ENCODE measurements at regions not wholly inside any gene's neighbourhood (a gene's known extent, or its start where the extent isn't known, plus 50 kb on each side); places are given as distances from the start of the nearest gene placed in this dataset.

DNA sequence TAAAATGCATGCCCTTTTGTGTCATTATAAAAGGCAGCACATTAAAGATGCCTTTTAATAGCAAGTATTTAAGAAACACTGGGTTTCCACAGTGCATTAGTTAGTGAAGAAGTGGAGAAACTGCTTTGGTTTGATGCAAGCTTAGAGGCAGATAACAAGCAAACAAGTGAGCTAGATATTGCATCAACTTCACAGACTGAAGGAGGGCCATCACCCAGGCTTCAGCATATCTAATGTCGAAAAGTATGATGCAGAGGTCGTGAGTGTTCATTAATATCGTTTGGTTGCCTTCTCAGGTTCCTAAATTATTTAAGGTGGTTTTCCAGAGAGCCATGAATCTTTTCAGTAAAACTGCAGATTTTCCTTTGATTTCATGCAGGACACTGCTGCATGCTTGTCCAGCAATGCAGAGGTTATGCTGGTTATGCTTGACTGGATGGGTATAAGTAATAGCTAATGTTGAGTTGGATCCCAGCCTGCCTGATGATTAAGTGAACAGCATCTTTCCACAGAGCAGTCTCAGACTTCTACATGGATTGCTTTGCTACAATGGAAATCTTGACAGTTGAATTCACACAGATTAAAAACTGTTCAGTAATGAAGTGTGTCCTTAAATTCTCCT is 69.7 kb upstream of the IPO9 start (continued):
- TF ChIP-seq, protein P1, sequence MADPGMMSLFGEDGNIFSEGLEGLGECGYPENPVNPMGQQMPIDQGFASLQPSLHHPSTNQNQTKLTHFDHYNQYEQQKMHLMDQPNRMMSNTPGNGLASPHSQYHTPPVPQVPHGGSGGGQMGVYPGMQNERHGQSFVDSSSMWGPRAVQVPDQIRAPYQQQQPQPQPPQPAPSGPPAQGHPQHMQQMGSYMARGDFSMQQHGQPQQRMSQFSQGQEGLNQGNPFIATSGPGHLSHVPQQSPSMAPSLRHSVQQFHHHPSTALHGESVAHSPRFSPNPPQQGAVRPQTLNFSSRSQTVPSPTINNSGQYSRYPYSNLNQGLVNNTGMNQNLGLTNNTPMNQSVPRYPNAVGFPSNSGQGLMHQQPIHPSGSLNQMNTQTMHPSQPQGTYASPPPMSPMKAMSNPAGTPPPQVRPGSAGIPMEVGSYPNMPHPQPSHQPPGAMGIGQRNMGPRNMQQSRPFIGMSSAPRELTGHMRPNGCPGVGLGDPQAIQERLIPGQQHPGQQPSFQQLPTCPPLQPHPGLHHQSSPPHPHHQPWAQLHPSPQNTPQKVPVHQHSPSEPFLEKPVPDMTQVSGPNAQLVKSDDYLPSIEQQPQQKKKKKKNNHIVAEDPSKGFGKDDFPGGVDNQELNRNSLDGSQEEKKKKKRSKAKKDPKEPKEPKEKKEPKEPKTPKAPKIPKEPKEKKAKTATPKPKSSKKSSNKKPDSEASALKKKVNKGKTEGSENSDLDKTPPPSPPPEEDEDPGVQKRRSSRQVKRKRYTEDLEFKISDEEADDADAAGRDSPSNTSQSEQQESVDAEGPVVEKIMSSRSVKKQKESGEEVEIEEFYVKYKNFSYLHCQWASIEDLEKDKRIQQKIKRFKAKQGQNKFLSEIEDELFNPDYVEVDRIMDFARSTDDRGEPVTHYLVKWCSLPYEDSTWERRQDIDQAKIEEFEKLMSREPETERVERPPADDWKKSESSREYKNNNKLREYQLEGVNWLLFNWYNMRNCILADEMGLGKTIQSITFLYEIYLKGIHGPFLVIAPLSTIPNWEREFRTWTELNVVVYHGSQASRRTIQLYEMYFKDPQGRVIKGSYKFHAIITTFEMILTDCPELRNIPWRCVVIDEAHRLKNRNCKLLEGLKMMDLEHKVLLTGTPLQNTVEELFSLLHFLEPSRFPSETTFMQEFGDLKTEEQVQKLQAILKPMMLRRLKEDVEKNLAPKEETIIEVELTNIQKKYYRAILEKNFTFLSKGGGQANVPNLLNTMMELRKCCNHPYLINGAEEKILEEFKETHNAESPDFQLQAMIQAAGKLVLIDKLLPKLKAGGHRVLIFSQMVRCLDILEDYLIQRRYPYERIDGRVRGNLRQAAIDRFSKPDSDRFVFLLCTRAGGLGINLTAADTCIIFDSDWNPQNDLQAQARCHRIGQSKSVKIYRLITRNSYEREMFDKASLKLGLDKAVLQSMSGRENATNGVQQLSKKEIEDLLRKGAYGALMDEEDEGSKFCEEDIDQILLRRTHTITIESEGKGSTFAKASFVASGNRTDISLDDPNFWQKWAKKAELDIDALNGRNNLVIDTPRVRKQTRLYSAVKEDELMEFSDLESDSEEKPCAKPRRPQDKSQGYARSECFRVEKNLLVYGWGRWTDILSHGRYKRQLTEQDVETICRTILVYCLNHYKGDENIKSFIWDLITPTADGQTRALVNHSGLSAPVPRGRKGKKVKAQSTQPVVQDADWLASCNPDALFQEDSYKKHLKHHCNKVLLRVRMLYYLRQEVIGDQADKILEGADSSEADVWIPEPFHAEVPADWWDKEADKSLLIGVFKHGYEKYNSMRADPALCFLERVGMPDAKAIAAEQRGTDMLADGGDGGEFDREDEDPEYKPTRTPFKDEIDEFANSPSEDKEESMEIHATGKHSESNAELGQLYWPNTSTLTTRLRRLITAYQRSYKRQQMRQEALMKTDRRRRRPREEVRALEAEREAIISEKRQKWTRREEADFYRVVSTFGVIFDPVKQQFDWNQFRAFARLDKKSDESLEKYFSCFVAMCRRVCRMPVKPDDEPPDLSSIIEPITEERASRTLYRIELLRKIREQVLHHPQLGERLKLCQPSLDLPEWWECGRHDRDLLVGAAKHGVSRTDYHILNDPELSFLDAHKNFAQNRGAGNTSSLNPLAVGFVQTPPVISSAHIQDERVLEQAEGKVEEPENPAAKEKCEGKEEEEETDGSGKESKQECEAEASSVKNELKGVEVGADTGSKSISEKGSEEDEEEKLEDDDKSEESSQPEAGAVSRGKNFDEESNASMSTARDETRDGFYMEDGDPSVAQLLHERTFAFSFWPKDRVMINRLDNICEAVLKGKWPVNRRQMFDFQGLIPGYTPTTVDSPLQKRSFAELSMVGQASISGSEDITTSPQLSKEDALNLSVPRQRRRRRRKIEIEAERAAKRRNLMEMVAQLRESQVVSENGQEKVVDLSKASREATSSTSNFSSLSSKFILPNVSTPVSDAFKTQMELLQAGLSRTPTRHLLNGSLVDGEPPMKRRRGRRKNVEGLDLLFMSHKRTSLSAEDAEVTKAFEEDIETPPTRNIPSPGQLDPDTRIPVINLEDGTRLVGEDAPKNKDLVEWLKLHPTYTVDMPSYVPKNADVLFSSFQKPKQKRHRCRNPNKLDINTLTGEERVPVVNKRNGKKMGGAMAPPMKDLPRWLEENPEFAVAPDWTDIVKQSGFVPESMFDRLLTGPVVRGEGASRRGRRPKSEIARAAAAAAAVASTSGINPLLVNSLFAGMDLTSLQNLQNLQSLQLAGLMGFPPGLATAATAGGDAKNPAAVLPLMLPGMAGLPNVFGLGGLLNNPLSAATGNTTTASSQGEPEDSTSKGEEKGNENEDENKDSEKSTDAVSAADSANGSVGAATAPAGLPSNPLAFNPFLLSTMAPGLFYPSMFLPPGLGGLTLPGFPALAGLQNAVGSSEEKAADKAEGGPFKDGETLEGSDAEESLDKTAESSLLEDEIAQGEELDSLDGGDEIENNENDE (IDR thresholded peaks at IDR 0.05; ENCODE audit: insufficient replicate concordance, low read length) = no peak

All from H1 (cell line).